Esophagus muscularis mucosa (tissue), 4 donors: ENCODE measurements at regions not wholly inside any gene's neighbourhood (a gene's known extent, or its start where the extent isn't known, plus 50 kb on each side); places are given as distances from the start of the nearest gene placed in this dataset.

Experiments used
- DNase-seq: peaks from one replicate; pipeline ENCODE4 v3.0.0-alpha.2; 2017; ENCODE audit errors: extremely low spot score
- H3K27ac ChIP-seq, 4 donors: fragments of 200-600 bp; sonication (generic); replicated peaks in 1 of 4; 1 replicate in 3 of 4; 2 replicates in 1 of 4; pipeline ENCODE4 v1.5.1; 2016 to 2019; ENCODE audit warnings: mild to moderate bottlenecking in 1 of 4
- H3K27me3 ChIP-seq, 4 donors: fragments of 200-600 bp; sonication (generic); one replicate each; pipeline versions ENCODE4 v1.5.1 to v1.6.0; 2016 to 2019
- H3K36me3 ChIP-seq, 4 donors: fragments of 200-600 bp; sonication (generic); one replicate each; pipeline ENCODE4 v1.5.1; 2016 to 2019
- H3K4me1 ChIP-seq, 4 donors: fragments of 200-600 bp; sonication (generic); one replicate each; pipeline ENCODE4 v1.5.1; 2016 to 2019
- H3K4me3 ChIP-seq, 4 donors: fragments of 200-600 bp; sonication (generic); 1 replicate in 2 of 4; 2 replicates in 2 of 4; pipeline ENCODE4 v1.5.1; 2016 to 2019; ENCODE audit warnings: mild to moderate bottlenecking in 4 of 4, moderate library complexity in 1 of 4
- H3K9me3 ChIP-seq, 4 donors: fragments of 200-600 bp; sonication (generic); 1 replicate in 3 of 4; 2 replicates in 1 of 4; pipeline ENCODE4 v1.5.1; 2016 to 2019
- EP300 ChIP-seq: sonication (generic); formaldehyde crosslinking; IDR thresholded peaks from one replicate; pipeline ENCODE4 v1.6.1; 2017; ENCODE audit warnings: antibody characterized with exemption
- POLR2A ChIP-seq: fragments of 450-650 bp; IDR thresholded peaks from one replicate; pipeline ENCODE4 v1.6.1; 2017; ENCODE audit warnings: antibody characterized with exemption, moderate library complexity, mild to moderate bottlenecking, low read depth
- POLR2AphosphoS5 ChIP-seq, 2 donors: sonication (generic); formaldehyde crosslinking; IDR thresholded peaks; one replicate each; pipeline ENCODE4 v1.6.1; 2017; ENCODE audit warnings: antibody characterized with exemption in 2 of 2
- WGBS: methylation state at CpG from one replicate; pipeline ENCODE4 v1.1.5; 2018; 5-methylcytosine and 5-hydroxymethylcytosine counted together
- intact Hi-C: fragments of 100-400 bp; cut with DNase I; formaldehyde crosslinking; loops from one replicate; pipeline ENCODE4 v1.15.1; 2023
- TF ChIP-seq, protein P1 (sequence below), 3 experiments: fragments of 200-600 bp in 2 of 3; fragments of 450-650 bp in 1 of 3; sonication (generic) in 2 of 3; IDR thresholded peaks; one replicate each; pipeline ENCODE4 v1.5.1; 2017 to 2019; ENCODE audit warnings: antibody characterized with exemption in 3 of 3, mild to moderate bottlenecking in 2 of 3, moderate library complexity in 1 of 3

DNA sequence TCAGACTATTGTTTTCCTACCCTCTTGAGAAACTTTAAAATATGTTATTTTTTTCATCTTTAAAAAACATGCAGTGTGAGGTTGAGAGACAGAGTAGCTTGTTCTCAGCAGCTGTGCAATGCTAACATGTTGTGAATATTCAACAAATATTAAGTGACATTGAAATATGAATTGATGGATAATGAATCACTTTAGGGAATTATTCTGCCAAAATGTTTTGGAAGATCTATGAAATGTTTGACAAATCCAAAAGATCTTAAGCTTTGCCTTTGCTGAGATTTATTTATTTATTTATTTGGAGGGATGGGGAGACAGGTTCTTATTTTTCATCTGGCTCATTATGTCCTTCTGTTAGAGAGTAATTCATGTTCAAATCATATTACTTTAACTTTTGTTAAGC is 680.1 kb upstream of the CXADR start:
- intact Hi-C loops, result no loop called here
- no peak for DNase-seq
- Histone ChIP-seq H3K36me3 (no peaks in the 10 kb centered on the region), H3K9me3 (no peaks in the 10 kb centered on the region), H3K4me3 (no peak overlapping the region), H3K27me3 (no peaks in the 10 kb centered on the region), H3K27ac (no peak overlapping the region), H3K4me1 (peaks cover 3 to 12% (median 6%) of the 10 kb centered on the region in 4 donors)
- TF ChIP-seq POLR2A, result no peak
- TF ChIP-seq POLR2AphosphoS5 (IDR thresholded peaks at IDR 0.05), result no peak
- TF ChIP-seq, protein P1, sequence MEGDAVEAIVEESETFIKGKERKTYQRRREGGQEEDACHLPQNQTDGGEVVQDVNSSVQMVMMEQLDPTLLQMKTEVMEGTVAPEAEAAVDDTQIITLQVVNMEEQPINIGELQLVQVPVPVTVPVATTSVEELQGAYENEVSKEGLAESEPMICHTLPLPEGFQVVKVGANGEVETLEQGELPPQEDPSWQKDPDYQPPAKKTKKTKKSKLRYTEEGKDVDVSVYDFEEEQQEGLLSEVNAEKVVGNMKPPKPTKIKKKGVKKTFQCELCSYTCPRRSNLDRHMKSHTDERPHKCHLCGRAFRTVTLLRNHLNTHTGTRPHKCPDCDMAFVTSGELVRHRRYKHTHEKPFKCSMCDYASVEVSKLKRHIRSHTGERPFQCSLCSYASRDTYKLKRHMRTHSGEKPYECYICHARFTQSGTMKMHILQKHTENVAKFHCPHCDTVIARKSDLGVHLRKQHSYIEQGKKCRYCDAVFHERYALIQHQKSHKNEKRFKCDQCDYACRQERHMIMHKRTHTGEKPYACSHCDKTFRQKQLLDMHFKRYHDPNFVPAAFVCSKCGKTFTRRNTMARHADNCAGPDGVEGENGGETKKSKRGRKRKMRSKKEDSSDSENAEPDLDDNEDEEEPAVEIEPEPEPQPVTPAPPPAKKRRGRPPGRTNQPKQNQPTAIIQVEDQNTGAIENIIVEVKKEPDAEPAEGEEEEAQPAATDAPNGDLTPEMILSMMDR (IDR thresholded peaks at IDR 0.05), result no peak
- no peak for TF ChIP-seq EP300

DNA sequence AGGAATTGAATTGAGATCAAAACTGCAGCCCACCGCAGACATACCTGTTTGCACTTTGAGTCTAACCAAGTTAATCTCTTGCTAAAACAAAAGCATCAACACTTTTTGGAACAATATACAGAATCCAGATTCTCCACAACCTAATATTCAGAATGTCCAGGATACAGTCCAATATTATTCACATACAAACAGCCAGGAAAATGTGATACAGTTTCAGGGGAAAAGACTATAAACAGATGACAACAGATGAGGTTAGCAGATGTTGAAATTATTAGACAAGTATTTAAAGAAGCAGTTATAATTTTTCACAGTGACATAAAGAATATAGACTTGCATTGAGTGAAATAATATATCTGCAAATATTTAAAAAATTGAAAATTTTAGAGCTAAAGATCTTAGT is 678.1 kb upstream of the CXADR start:
- no peak overlapping the region for H3K27ac ChIP-seq
- peaks cover 3 to 22% (median 18%) of the 10 kb centered on the region in 4 donors for H3K4me1 ChIP-seq
- H3K9me3 ChIP-seq, result no peaks in the 10 kb centered on the region
- H3K27me3 ChIP-seq, result no peaks in the 10 kb centered on the region
- no peaks in the 10 kb centered on the region for H3K36me3 ChIP-seq
- DNase-seq, result no peak
- TF ChIP-seq, protein P1 (IDR thresholded peaks at IDR 0.05), result no peak
- intact Hi-C loops, result no loop called here
- 73% methylated on average over 1 of the region's 1 CpG for WGBS
- H3K4me3 ChIP-seq, result no peak overlapping the region

DNA sequence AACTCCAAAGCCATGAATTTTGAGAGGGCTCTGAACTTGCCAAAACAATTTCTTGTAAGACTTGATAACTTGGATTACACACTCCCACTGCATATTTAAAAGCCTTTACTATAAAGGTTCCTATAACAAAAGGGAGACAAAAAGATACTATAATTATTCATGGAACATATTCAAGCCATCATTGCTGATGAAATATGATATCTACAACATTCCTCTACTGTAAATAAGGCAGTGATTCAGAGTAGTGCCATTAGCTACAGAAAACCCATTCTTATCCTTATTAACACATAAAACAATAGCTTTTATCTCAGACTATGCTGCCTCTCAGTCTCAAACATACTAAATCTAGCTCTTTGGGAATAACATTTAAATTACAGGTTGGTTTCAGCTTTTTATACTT is 675.5 kb upstream of the CXADR start:
- TF ChIP-seq, protein P1 (IDR thresholded peaks at IDR 0.05), result no peak
- TF ChIP-seq POLR2A, result no peak
- TF ChIP-seq POLR2AphosphoS5 (IDR thresholded peaks at IDR 0.05), result no peak
- TF ChIP-seq EP300, result no peak
- Histone ChIP-seq H3K27me3 (no peaks in the 10 kb centered on the region), H3K4me1 (peaks cover 3 to 26% (median 25%) of the 10 kb centered on the region in 4 donors), H3K36me3 (no peaks in the 10 kb centered on the region), H3K27ac (peak overlapping the region in 1 of 4 donors; percentile 60), H3K9me3 (no peaks in the 10 kb centered on the region), H3K4me3 (no peak overlapping the region)
- DNase-seq, result no peak
- intact Hi-C loops, result no loop called here

DNA sequence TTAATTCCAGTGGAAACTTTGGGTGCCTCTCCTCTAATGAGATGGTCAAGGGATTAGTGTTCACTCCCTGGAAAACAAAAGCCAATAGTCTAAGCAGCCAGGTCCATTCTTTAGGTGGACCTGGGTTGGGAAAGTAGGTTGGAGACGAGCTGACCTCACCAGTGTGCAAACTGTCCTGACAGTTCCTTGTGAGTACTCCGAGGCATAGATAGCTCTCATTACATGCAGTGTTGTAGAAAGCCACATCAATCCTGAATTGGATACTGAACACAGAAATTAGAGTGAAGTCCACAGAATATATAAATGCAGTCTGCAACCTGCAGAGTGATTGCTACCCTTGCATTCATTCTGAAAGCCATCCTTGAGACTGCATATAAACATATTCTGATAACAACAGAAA is 675.1 kb upstream of the CXADR start:
- peaks cover 3 to 28% (median 26%) of the 10 kb centered on the region in 4 donors for H3K4me1 ChIP-seq
- H3K36me3 ChIP-seq, result no peaks in the 10 kb centered on the region
- TF ChIP-seq, protein P1 (IDR thresholded peaks at IDR 0.05), result no peak
- TF ChIP-seq EP300 (no peak), POLR2AphosphoS5 (IDR thresholded peaks at IDR 0.05) (no peak), POLR2A (no peak)
- WGBS, result 31% methylated on average over 2 of the region's 2 CpGs
- no peak for DNase-seq
- H3K27ac ChIP-seq, result peak overlapping the region in 3 of 4 donors; percentile 11 to 60 (median 21)
- intact Hi-C loops, result no loop called here
- H3K9me3 ChIP-seq, result no peaks in the 10 kb centered on the region
- H3K27me3 ChIP-seq, result no peaks in the 10 kb centered on the region
- H3K4me3 ChIP-seq, result no peak overlapping the region

DNA sequence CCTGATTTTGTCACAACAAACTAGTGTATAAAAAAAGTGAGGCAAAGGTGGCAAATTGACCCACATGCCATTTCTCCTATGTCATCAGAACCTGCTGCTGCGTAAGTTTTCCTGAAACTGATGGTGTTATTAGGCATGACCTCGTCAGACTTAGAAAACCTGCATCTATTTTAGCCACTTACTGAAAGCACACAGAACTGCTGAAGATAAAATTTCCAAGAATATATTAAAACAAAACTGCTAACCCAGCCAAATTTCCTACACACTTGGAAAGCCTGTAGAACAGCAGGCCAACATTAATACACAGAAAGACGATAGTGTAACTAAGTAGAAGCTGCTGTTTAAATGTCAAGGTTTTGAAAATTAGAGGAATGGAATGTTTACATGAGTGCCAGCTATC is 674.5 kb upstream of the CXADR start:
- 26% methylated on average over 3 of the region's 3 CpGs for WGBS
- Histone ChIP-seq H3K27ac (peak overlapping the region in 3 of 4 donors; percentile 11 to 60 (median 21)), H3K4me1 (peaks cover 3 to 28% (median 26%) of the 10 kb centered on the region in 4 donors), H3K9me3 (no peaks in the 10 kb centered on the region), H3K4me3 (no peak overlapping the region), H3K36me3 (no peaks in the 10 kb centered on the region), H3K27me3 (no peaks in the 10 kb centered on the region)
- DNase-seq, result no peak
- TF ChIP-seq, protein P1 (IDR thresholded peaks at IDR 0.05), result no peak
- TF ChIP-seq POLR2A, result no peak
- no peak for TF ChIP-seq POLR2AphosphoS5 (IDR thresholded peaks at IDR 0.05)
- TF ChIP-seq EP300, result peak; percentile 57
- intact Hi-C loops, result no loop called here
